ENCODE measurements at regions not wholly inside any gene's neighbourhood (a gene's known extent, or its start where the extent isn't known, plus 50 kb on each side); places are given as distances from the start of the nearest gene placed in this dataset.
"Not testable (repeated sequence)": the region's sequence is repeated elsewhere in the genome, so short reads cannot be mapped to it uniquely, and the experiment has no call there.

- TF ChIP-seq CTCF (conservative IDR thresholded peaks at IDR 0.05; ENCODE audit: low read depth, low read length); POLR2A (IDR thresholded peaks at IDR 0.05; ENCODE audit: low read depth, low read length); RCOR1 (IDR thresholded peaks at IDR 0.05; ENCODE audit: insufficient replicate concordance, low read length); USF2 (IDR thresholded peaks at IDR 0.05; ENCODE audit: low read depth, low read length); RAD21 (IDR thresholded peaks at IDR 0.05; ENCODE audit: low read length); BHLHE40 (IDR thresholded peaks at IDR 0.05; ENCODE audit: low read depth, low read length); RFX5 (IDR thresholded peaks at IDR 0.05; ENCODE audit: low read depth, low read length); NFE2L2 (IDR thresholded peaks at IDR 0.05; ENCODE audit: low read depth, low read length): not testable (repeated sequence)
Measured at GRCh38 chr2:111510384-111510783, 373.6 kb downstream of the ANAPC1 start.
